Cardiac fibroblast (primary cell): ENCODE measurements at regions not wholly inside any gene's neighbourhood (a gene's known extent, or its start where the extent isn't known, plus 50 kb on each side); places are given as distances from the start of the nearest gene placed in this dataset.
"Not testable (repeated sequence)": the region's sequence is repeated elsewhere in the genome, so short reads cannot be mapped to it uniquely, and the experiment has no call there.

Source experiments
- DNase-seq, 2 donors: peaks; one replicate each; pipeline versions ENCODE4 v3.0.0 to v3.0.0-alpha.2; 2010; ENCODE audit warnings: low read depth in 2 of 2
- H3K4me3 ChIP-seq, 2 donors: replicated peaks in 1 of 2; 1 replicate in 1 of 2; 2 replicates in 1 of 2; pipeline ENCODE4 v1.5.1; 2011; ENCODE audit warnings: low read depth in 2 of 2, low read length in 2 of 2, mild to moderate bottlenecking in 2 of 2, moderate library complexity in 1 of 2
- TF ChIP-seq, protein P1 (sequence below): IDR thresholded peaks from one replicate; pipeline ENCODE4 v1.5.1; 2011; ENCODE audit warnings: low read depth, mild to moderate bottlenecking, low read length, inconsistent platforms

DNA sequence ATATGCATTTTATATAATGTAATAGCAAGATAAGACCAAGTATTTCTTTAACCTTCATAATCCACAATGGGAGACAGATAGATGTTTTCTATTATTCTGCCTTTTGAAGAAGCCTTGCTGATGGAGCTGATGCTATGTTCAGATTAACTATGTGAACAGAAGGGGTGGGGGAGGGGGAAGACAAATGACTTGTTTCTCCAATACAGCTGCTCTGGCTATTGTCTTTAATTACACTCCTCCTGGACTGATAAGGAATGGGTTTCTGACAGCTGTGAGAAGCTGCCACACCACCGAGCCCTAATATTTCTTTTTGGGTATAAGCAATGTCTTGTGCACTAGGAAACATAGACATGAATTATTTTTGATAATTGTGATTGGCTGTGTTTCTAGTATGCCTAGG, 62.0 kb downstream of the CAVIN4 start:
- DNase-seq = no peak
- TF ChIP-seq, protein P1, sequence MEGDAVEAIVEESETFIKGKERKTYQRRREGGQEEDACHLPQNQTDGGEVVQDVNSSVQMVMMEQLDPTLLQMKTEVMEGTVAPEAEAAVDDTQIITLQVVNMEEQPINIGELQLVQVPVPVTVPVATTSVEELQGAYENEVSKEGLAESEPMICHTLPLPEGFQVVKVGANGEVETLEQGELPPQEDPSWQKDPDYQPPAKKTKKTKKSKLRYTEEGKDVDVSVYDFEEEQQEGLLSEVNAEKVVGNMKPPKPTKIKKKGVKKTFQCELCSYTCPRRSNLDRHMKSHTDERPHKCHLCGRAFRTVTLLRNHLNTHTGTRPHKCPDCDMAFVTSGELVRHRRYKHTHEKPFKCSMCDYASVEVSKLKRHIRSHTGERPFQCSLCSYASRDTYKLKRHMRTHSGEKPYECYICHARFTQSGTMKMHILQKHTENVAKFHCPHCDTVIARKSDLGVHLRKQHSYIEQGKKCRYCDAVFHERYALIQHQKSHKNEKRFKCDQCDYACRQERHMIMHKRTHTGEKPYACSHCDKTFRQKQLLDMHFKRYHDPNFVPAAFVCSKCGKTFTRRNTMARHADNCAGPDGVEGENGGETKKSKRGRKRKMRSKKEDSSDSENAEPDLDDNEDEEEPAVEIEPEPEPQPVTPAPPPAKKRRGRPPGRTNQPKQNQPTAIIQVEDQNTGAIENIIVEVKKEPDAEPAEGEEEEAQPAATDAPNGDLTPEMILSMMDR = no peak
- no peak overlapping the region for H3K4me3 ChIP-seq

DNA sequence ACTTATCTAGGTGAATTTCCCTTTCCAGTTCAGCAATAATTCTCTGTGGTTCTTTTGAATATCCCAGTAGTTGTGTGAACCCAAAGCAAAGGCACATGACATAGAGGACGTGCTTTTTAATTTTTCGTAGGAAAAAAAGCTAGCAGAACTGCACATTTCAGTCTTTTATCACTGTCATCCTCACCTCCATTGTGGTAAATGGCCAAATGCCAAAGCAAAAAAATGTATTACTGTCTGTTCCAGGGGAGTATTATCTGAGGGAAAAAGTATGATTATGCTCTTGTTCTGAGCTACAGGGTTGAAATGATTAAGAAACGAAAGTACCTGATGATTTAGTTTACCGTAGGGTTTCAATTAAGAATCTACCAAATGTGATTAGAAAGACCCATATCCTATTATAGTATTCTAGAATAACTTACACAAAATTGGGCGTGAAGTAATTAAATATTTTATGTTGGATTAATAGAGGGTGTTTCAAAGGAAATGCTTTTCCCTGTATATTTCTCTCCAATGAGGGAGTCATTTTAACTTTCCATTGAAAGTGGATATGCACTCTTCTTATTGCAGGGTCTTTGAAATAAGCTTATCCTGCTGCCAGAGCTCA, 62.7 kb downstream of the CAVIN4 start:
- TF ChIP-seq, protein P1 = no peak
- no peak for DNase-seq
- no peak overlapping the region for H3K4me3 ChIP-seq

DNA sequence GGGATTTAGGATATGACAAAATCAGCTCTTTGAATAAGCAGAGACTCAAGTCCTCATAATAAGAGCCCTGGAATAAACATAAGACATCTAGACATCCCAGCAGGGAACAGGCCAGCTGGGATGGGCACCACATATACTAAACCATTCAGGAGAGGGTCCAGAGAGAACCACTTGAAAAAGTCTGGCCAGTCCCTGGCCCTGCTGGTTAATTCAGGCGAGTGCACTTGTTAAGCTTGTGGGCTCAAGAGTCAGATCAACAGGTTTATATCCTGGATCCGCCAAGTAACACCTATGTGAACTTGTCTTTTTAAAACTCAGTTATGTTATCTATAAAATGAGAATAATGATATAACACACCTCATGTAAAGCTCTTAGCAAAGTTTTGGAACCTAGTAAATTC, 63.3 kb downstream of the CAVIN4 start:
- no peak for DNase-seq
- TF ChIP-seq, protein P1 = no peak
- H3K4me3 ChIP-seq = no peak overlapping the region

DNA sequence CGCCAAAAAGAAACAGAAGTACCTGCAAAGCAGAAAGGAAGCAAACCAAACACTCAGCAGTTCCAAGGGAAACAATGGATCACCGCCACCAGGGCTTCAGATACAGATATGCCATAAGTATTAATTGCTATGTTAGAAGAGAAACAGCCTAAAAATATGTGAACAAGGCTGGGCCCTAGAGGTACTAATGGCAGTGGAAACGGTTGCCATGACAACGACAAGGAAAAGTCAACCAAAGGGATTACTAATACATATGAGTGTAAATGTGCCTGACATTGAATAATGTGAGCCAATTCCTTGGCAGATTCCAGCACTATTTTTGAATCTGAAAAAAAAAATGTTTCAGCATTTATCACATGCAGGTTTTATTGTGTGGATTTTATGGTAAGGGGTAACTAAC, 75.0 kb downstream of the CAVIN4 start:
- H3K4me3 ChIP-seq = no peak overlapping the region
- TF ChIP-seq, protein P1 = no peak
- no peak for DNase-seq

DNA sequence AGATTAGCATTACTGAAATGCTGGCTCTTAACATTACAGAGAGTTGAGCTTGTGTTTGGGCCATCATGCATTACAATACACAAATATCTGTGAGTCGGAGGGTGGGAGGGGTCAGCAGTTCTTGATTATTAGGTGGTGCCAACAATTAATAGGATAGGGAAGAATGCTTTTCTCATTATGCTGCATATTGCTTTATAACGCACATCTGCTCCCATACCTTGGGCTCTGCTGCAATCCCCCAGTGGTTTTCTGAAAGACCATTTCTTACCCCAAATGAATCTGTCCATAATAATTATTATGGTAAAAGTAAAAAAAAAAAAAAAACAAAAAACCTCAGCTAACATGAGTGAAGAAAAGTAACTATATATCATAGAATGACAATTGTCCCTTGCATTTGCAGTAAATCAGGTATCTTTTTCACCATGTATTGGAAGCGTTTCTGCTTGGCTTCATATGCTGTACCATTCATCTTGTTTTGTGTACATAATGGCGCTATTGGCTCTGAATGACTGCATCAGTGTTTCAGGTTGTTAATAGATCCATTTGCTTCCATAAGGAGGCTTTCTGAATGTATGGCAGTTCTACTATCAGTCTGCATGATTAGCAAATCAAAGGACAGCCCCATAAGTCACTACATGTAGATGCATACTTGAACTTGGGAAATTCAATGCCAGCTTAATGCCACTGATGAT, 75.9 kb downstream of the CAVIN4 start:
- TF ChIP-seq, protein P1 = no peak
- DNase-seq = no peak
- no peak overlapping the region for H3K4me3 ChIP-seq

DNA sequence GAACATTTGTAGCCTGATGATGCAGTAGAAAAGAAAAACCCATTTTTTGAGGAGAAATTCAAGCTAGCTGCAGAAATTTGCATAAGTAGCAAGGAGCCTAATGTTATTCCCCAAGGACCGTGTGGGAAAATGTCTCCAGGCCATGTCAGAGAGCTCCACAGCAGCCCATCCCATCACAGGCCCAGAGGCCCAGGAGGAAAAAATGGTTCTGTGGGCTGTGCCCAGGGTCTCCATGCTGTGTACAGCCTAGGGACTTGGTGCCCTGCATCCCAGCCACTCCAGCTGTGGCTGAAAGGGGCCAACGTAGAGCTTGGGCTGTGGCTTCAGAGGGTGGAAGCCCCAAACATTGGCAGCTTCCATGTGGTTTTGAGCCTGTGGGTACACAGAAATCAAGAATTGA, 79.0 kb downstream of the CAVIN4 start:
- H3K4me3 ChIP-seq, DNase-seq: not testable (repeated sequence)

DNA sequence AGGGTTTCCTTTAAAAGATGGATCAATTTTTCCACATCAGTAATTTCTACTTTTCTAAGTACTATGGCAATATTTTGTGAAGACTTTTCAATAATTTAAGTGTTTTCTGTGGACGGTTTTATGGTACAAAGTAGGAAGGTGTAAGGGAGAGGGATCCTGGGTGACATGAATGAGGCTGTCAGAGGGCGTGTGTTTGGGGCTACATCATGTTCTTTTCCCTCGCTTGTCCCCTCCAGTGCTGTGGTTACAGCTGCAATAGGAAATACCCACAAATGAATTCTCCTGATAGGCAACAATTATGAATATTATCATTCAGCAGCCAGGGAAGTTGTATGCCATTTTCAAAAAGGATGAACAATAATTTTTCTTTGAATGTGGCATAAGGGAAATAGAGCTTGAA, 83.8 kb downstream of the CAVIN4 start:
- TF ChIP-seq, protein P1 = no peak
- no peak for DNase-seq
- no peak overlapping the region for H3K4me3 ChIP-seq
